CD4-positive, alpha-beta T cell (primary cell): ENCODE measurements at regions not wholly inside any gene's neighbourhood (a gene's known extent, or its start where the extent isn't known, plus 50 kb on each side); places are given as distances from the start of the nearest gene placed in this dataset.

ENCODE experiments used
- ATAC-seq: fragments of 200-7000 bp; cut with Tn5 transposase; one replicate; pipeline ENCODE4 v1.10.0; 2022; ENCODE audit warnings: mild to moderate bottlenecking; ENCODE audit not compliant: poor library complexity
- CTCF ChIA-PET: fragments of 350-600 bp; sonication (Branson Sonifier 250); formaldehyde crosslinking; loops from one replicate; lab custom pipeline; 2021; ENCODE audit warnings: antibody characterized with exemption, inconsistent platforms; lab: Charles Lee
- POLR2A ChIA-PET: fragments of 350-600 bp; sonication (Branson Sonifier 250); formaldehyde crosslinking; loops from one replicate; lab custom pipeline; 2021; ENCODE audit warnings: antibody characterized with exemption, inconsistent platforms; lab: Charles Lee
- DNase-seq, 14 experiments: peaks; one replicate each; pipeline ENCODE4 v3.0.0-alpha.2; 2013 to 2020; ENCODE audit warnings: mixed read lengths in 2 of 14
- H3K27ac ChIP-seq, 2 donors: one replicate each; pipeline versions ENCODE4 v1.5.1 to v1.7.0; 2013; ENCODE audit warnings: low read length in 2 of 2, low read depth in 1 of 2, mild to moderate bottlenecking in 1 of 2
- H3K27me3 ChIP-seq, 2 experiments: 1 replicate in 1 of 2; 2 replicates in 1 of 2; pipeline versions ENCODE4 v1.6.1 to v1.7.0; 2013; ENCODE audit warnings: low read length in 2 of 2, control low read depth in 1 of 2, mild to moderate bottlenecking in 1 of 2, moderate library complexity in 1 of 2; ENCODE audit not compliant: insufficient read depth in 2 of 2, control insufficient read depth in 1 of 2
- H3K36me3 ChIP-seq: one replicate; pipeline ENCODE4 v1.6.1; 2013; ENCODE audit warnings: low read length, control low read depth; ENCODE audit not compliant: insufficient read depth
- H3K4me1 ChIP-seq: one replicate; pipeline ENCODE4 v1.6.1; 2013; ENCODE audit warnings: low read length, control low read depth; ENCODE audit not compliant: insufficient read depth
- H3K4me3 ChIP-seq: one replicate; pipeline ENCODE4 v1.5.1; 2013; ENCODE audit warnings: mild to moderate bottlenecking, low read length, moderate library complexity
- H3K9me3 ChIP-seq, 2 experiments: 1 replicate in 1 of 2; 2 replicates in 1 of 2; pipeline versions ENCODE4 v1.6.1 to v1.7.0; 2013; ENCODE audit warnings: low read length in 2 of 2, mild to moderate bottlenecking in 2 of 2, control low read depth in 1 of 2, moderate library complexity in 1 of 2; ENCODE audit not compliant: control insufficient read depth in 1 of 2, insufficient read depth in 1 of 2
- H3K27ac Mint-ChIP-seq: one replicate; pipeline ENCODE4 v1.8.0; 2020; ENCODE audit warnings: mixed read lengths
- H3K27me3 Mint-ChIP-seq: one replicate; pipeline ENCODE4 v1.8.0; 2021; ENCODE audit warnings: mixed read lengths
- H3K36me3 Mint-ChIP-seq: one replicate; pipeline ENCODE4 v1.8.0; 2021; ENCODE audit warnings: low read depth, mixed read lengths
- H3K4me1 Mint-ChIP-seq: one replicate; pipeline ENCODE4 v1.8.0; 2021; ENCODE audit warnings: low read depth, mixed read lengths
- H3K4me3 Mint-ChIP-seq: one replicate; pipeline ENCODE4 v1.8.0; 2020; ENCODE audit warnings: mild to moderate bottlenecking, mixed read lengths
- H3K9me3 Mint-ChIP-seq: one replicate; pipeline ENCODE4 v1.8.0; 2020; ENCODE audit warnings: mixed read lengths
- intact Hi-C, 2 experiments: fragments of 100-400 bp; cut with DNase I in 1 of 2; cut with micrococcal nuclease in 1 of 2; formaldehyde crosslinking; loops; one replicate each; pipeline versions ENCODE4 v1.15.1 to v1.9.0; 2023 to 2025; cut with DNase I, micrococcal nuclease
- TF ChIP-seq, protein P1 (sequence below): fragments of 200-600 bp; IDR thresholded peaks from one replicate; pipeline ENCODE4 v1.8.0; 2022; ENCODE audit warnings: antibody characterized with exemption, mild to moderate bottlenecking

DNA sequence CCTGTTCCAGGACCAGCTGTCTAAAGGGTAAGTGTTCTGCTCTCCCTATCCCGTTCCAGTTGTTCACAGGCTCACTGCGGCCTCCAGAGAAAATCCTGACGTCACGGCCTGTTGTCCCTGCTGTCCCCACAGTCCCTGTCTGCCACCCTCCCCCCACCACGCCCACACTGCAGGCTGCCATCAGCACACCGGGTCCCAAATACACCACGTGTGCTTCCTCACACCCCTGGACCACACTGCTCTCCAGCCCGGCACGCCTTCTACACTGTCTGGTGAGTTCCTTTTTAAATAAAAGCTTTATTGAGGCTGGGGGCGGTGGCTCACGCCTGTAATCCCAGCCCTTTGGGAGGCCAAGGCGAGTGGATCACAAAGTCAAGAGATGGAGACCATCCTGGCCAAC, 88.3 kb upstream of the RUFY1 start:
- TF ChIP-seq, protein P1, sequence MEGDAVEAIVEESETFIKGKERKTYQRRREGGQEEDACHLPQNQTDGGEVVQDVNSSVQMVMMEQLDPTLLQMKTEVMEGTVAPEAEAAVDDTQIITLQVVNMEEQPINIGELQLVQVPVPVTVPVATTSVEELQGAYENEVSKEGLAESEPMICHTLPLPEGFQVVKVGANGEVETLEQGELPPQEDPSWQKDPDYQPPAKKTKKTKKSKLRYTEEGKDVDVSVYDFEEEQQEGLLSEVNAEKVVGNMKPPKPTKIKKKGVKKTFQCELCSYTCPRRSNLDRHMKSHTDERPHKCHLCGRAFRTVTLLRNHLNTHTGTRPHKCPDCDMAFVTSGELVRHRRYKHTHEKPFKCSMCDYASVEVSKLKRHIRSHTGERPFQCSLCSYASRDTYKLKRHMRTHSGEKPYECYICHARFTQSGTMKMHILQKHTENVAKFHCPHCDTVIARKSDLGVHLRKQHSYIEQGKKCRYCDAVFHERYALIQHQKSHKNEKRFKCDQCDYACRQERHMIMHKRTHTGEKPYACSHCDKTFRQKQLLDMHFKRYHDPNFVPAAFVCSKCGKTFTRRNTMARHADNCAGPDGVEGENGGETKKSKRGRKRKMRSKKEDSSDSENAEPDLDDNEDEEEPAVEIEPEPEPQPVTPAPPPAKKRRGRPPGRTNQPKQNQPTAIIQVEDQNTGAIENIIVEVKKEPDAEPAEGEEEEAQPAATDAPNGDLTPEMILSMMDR: no peak
- H3K27me3 ChIP-seq: no peaks in the 10 kb centered on the region
- ChIA-PET CTCF (no interaction called here), POLR2A (no interaction called here)
- H3K4me1 ChIP-seq: no peaks in the 10 kb centered on the region
- DNase-seq: no peak
- ATAC-seq: no peak
- no peaks in the 10 kb centered on the region for H3K36me3 ChIP-seq
- Mint-ChIP-seq H3K27me3 (no peaks in the 10 kb centered on the region), H3K27ac (no peak overlapping the region), H3K9me3 (no peaks in the 10 kb centered on the region), H3K4me1 (no peaks in the 10 kb centered on the region), H3K36me3 (no peaks in the 10 kb centered on the region), H3K4me3 (no peak overlapping the region)
- peaks cover 4 to 15% of the 10 kb centered on the region in 2 experiments for H3K9me3 ChIP-seq
- H3K4me3 ChIP-seq: no peak overlapping the region
- no peak overlapping the region for H3K27ac ChIP-seq
- intact Hi-C loops: no loop called here

DNA sequence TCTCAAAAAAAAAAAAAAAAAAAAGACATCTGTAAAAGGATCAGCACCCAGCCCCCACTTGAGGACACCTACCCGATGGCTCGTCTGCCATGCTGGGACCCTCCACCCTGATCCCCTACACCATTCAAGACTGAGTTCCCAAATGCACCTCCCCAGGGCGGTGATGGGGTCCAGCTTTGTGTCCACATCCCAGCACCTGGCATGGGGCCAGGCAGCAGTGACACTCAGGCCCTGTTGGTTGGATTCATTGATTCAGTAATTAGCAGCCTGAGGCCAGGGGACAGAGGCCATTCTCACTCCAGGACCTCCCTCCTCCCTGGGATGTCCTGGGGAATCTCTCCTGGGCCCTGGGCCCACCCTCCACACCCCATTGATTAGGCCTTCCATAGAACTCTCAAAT, 88.8 kb upstream of the RUFY1 start:
- Mint-ChIP-seq H3K27ac (no peak overlapping the region), H3K4me3 (no peak overlapping the region), H3K4me1 (no peaks in the 10 kb centered on the region), H3K27me3 (no peaks in the 10 kb centered on the region), H3K36me3 (no peaks in the 10 kb centered on the region), H3K9me3 (peaks cover 1% of the 10 kb centered on the region)
- Histone ChIP-seq H3K4me1 (no peaks in the 10 kb centered on the region), H3K4me3 (no peak overlapping the region), H3K27ac (no peak overlapping the region), H3K9me3 (peaks cover 5 to 15% of the 10 kb centered on the region in 2 experiments), H3K36me3 (no peaks in the 10 kb centered on the region), H3K27me3 (no peaks in the 10 kb centered on the region)
- ChIA-PET CTCF (no interaction called here), POLR2A (no interaction called here)
- ATAC-seq (no peak), DNase-seq (no peak)
- intact Hi-C loops: no loop called here
- TF ChIP-seq, protein P1: no peak

DNA sequence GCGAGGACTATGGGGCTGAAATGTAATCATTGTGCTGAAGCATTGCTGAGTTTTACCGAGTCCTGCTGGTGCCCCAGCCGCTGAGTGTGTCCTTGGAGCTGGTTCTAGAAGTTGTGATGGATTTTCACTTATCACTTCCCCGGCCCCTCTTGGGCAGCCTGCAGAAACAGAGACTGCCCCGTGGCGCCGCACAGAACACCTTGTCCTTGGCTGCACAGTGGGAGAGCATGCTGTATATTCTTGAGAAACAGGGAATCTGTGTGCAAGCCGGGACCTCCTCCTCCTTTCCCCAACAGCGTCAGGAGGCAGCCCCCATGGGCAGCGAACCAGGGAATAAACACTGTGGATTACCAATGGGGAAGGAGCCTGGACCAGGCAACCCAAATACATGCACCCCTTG, 90.6 kb upstream of the RUFY1 start:
- Histone ChIP-seq H3K9me3 (peaks cover 5 to 30% of the 10 kb centered on the region in 2 experiments), H3K4me1 (peaks cover 5% of the 10 kb centered on the region), H3K27ac (no peak overlapping the region), H3K36me3 (no peaks in the 10 kb centered on the region), H3K4me3 (no peak overlapping the region), H3K27me3 (no peaks in the 10 kb centered on the region)
- TF ChIP-seq, protein P1: no peak
- CTCF ChIA-PET: no interaction called here
- Mint-ChIP-seq H3K36me3 (no peaks in the 10 kb centered on the region), H3K9me3 (peaks cover 3% of the 10 kb centered on the region), H3K4me3 (no peak overlapping the region), H3K4me1 (no peaks in the 10 kb centered on the region), H3K27me3 (no peaks in the 10 kb centered on the region), H3K27ac (no peak overlapping the region)
- intact Hi-C loops: no loop called here
- POLR2A ChIA-PET: no interaction called here
- DNase-seq (no peak), ATAC-seq (no peak)
